GM12891 (cell line): ENCODE measurements at regions not wholly inside any gene's neighbourhood (a gene's known extent, or its start where the extent isn't known, plus 50 kb on each side); places are given as distances from the start of the nearest gene placed in this dataset.
A peak's percentile ranks its signal among the peaks of the same experiment; 100 is the strongest.

Experiments
- DNase-seq: peaks from one replicate; pipeline ENCODE4 v3.0.0; 2011; ENCODE audit warnings: low spot score; ENCODE audit not compliant: insufficient read length
- FAIRE-seq: peaks from 2 replicates; lab custom pipeline; 2011; peaks lifted over from hg19 to GRCh38; lab: Jason Lieb, UNC
- PAX5 ChIP-seq: IDR thresholded peaks from 2 replicates; pipeline ENCODE4 v1.6.1; 2011; ENCODE audit warnings: low read length, moderate library complexity, mild to moderate bottlenecking; ENCODE audit not compliant: insufficient read depth, severe bottlenecking
- POLR2A ChIP-seq: IDR thresholded peaks from 2 replicates; pipeline ENCODE4 v1.6.1; 2011; ENCODE audit warnings: low read depth, low read length, control low read depth
- POLR2AphosphoS5 ChIP-seq: IDR thresholded peaks from 2 replicates; pipeline ENCODE4 v1.6.1; 2011; ENCODE audit warnings: low read depth, low read length, control low read depth
- POU2F2 ChIP-seq: IDR thresholded peaks from 2 replicates; pipeline ENCODE4 v1.6.1; 2011; ENCODE audit warnings: low read depth, mild to moderate bottlenecking, control low read depth, low read length, moderate library complexity
- SPI1 ChIP-seq: IDR thresholded peaks from 2 replicates; pipeline ENCODE4 v1.6.1; 2011; ENCODE audit warnings: low read depth, low read length, control low read depth
- TAF1 ChIP-seq: IDR thresholded peaks from 2 replicates; pipeline ENCODE4 v1.6.1; 2011; ENCODE audit warnings: low read depth, low read length, control low read depth

DNA sequence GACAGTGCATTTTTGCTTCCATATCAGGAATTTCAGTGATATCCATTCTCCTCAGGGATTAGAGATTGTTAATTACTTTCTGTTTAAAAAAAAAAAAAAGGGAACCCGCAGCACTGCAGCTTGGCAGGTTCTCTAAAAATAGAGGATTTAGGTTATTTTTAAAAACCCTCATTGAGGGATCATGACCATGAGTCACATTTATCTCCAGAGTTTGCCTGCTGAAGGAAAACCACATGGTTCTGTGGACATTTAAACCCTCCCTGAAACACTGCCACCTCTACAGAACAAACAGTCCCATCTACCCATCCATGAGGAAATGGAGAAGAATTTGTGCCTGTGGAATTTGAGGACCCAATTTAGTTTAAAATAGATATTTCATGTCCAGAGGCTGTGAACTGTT lies 66.2 kb upstream of the UBE2E1 start:
- no peak for TF ChIP-seq POU2F2
- TF ChIP-seq SPI1 = no peak
- TF ChIP-seq PAX5 = no peak
- TF ChIP-seq TAF1 = no peak
- TF ChIP-seq POLR2AphosphoS5 = no peak
- TF ChIP-seq POLR2A = no peak
- DNase-seq (no peak), FAIRE-seq (no peak)

DNA sequence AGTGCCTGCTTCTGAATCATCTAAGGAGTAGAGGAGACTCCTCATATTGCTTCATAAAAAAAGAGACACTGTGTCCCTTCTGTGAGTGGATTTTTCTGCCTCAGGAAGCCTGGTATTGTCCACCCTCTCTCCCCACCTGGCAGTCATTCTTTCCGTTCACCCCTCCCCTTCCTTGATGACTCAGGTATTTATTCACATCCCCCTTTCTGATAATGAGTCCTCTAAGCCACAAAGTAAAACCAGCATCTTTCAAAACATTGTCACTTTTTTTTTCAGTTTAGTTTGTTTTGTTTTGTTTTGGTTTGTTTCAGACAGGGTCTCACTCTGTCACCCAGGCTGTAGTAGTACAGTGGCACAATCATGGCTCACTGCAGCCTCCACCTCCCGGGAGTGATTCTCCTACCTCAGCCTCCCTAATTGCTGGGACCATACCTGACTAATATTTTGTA lies 65.2 kb upstream of the UBE2E1 start:
- DNase-seq = no peak
- TF ChIP-seq TAF1 (no peak), POU2F2 (no peak), POLR2AphosphoS5 (no peak), SPI1 (no peak), POLR2A (no peak), PAX5 (no peak)
- no peak for FAIRE-seq

DNA sequence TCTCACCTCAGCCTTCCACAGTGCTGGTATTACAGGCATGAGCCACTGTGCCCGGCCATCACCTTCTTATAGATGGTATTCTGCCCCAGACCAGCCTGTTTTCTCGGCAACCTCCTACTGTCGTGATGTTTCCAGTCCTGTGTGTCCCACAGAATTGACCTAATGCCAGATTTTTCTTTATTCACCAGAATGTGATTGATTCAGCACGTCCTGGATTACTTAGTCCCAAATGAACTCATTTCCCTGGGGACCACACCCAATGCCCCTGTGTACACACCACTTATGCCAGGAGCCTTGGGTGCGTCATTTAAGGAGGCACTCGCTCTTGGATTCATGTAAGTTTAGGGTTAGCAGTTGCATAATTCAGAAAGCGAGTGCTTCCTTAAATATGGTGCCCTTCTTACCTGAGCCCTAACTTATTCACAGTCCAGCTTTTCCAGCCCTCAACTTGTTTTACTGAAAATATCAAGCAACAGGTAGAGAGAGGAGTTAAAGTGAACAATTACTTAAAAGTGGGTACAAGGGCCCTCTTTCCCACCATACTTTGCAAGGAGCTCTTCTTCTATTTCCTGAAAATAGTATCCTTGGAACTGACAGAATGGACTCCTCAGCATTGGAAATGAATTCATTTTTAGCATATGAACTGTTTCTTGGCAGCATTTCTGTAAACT lies 64.6 kb upstream of the UBE2E1 start:
- FAIRE-seq (peak; percentile 5), DNase-seq (no peak)
- TF ChIP-seq POU2F2 (no peak), TAF1 (no peak), SPI1 (no peak), POLR2AphosphoS5 (no peak), PAX5 (no peak), POLR2A (no peak)

DNA sequence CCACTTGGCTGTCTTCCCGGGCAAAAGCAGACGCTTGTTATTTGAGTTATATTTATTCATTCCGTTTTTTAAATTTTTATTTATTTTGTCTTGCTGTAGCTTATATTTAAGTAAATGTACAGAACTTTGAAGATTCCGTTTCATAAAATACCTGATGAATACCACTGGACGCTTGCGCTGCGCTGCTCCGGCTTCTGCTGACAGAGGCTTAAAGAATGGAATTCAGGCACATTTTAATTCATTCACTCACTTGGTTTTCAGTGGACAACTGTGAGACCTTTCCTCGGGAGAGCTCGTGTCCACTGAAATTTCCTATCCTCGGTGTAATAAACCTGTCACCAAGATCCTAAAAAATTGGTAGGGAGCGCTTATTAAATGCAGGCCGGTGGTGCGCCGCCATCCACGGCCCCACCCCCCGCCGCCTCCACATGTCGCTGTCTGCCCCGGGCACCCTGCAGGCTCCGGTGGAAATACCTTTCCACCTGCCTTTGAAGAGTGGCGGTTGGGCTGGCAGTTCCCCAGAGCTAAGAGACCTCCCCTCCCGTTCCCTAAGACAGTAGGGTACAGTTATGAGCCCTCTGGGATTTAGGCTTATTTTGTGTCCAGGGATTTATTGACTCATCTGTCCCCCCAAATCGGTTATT lies 62.5 kb upstream of the UBE2E1 start:
- DNase-seq (no peak), FAIRE-seq (no peak)
- TF ChIP-seq PAX5 (no peak), POLR2A (no peak), TAF1 (no peak), POU2F2 (no peak), SPI1 (no peak), POLR2AphosphoS5 (no peak)

DNA sequence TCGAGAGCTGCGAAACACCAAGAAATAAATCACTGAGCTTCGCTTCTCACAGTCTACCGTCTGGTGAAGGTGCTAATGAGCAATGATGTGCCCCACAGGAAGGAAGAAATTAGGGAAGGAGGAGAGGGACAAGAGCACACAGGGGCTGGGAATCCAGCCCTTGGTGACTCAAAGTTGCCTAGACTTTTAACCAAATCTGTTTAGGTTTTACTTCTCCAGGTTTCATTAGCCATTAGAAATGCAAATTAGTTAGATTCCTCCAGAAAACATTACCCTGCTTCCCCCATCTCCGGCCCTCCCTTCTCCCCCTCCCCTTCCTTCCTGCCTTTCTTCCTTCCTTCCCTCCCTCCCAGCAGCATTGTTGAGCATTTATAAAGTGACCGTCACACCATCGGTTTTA lies 59.3 kb upstream of the UBE2E1 start:
- TF ChIP-seq POU2F2 (no peak), TAF1 (no peak), PAX5 (no peak), SPI1 (no peak), POLR2A (no peak), POLR2AphosphoS5 (no peak)
- no peak for DNase-seq
- FAIRE-seq = no peak

DNA sequence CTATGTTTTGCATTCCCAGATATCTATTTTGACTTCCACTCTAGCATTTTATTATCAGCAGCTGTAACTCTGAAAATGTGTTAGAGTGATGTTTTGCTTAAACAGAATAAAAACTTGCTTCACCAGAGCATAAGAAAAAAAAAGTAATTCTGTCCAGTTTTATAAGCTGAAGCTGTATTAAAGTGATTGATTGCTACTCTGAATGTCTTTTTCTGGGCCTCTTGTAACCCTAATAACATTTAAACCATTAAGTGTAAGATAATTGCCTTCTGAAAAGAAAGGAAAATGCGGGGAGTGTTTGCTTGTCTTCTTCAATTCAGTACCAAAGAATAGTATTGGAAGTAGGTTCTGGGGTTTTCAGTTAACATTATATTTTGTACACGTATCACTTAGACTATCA lies 57.9 kb upstream of the UBE2E1 start:
- FAIRE-seq (no peak), DNase-seq (no peak)
- TF ChIP-seq POU2F2 = no peak
- TF ChIP-seq PAX5 = no peak
- no peak for TF ChIP-seq SPI1
- TF ChIP-seq POLR2A = no peak
- no peak for TF ChIP-seq POLR2AphosphoS5
- TF ChIP-seq TAF1 = no peak

DNA sequence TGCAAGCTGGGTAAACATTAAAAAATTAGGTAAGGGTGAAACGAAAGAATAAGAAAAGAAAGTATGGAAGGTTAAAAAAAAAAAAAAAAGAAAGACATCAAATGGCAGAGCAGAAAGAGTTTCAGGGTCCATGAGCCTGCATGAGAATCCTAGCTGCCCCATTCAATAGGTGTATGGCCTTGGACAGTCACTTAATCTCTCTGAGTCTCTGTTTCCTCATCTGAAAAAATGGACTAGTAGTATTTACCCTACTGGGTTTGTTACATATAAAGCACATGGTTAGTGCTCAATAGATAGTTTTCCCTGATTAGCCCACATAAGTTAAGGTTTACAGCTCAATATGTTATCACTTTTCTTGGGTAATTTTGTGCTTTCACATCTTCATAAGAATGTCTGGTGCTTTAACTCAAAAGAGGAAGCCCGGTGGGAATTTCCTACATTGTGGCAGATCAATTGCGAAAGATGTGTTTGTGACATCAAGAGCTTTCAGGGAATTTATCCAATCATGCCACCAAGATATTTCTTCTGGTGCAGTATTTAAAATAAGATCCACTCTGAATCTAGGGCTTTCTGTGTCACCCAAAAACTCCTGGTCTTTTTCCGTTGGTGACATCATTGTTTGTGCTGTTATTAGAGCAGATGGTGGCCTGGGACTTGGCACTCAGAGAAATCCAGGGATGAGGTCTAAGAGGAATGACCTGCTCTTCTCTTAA lies 57.2 kb upstream of the UBE2E1 start:
- no peak for DNase-seq
- no peak for FAIRE-seq
- TF ChIP-seq SPI1 = peak; percentile 69
- TF ChIP-seq TAF1 = no peak

DNA sequence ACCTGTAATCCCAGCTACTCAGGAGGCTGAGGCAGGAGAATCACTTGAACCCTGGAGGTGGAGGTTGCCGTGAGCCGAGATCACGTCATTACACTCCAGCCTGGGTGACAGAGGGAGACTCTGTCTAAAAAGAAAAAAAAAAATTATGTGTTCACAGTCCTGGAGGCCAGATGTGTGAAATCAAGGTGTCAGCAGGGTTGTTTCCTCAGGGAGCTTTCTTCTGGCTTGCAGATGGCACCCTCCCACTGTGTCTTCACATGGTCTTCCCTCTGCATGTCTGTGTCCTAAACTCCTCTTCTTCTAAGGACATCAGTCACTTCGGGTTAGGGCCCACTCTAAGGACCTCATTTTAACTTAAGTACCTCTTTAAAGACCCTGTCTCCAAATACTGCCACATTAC lies 56.1 kb upstream of the UBE2E1 start:
- DNase-seq = no peak
- TF ChIP-seq POU2F2 = no peak
- TF ChIP-seq POLR2A = no peak
- no peak for TF ChIP-seq SPI1
- TF ChIP-seq PAX5 = no peak
- no peak for TF ChIP-seq POLR2AphosphoS5
- TF ChIP-seq TAF1 = no peak
- FAIRE-seq = no peak

DNA sequence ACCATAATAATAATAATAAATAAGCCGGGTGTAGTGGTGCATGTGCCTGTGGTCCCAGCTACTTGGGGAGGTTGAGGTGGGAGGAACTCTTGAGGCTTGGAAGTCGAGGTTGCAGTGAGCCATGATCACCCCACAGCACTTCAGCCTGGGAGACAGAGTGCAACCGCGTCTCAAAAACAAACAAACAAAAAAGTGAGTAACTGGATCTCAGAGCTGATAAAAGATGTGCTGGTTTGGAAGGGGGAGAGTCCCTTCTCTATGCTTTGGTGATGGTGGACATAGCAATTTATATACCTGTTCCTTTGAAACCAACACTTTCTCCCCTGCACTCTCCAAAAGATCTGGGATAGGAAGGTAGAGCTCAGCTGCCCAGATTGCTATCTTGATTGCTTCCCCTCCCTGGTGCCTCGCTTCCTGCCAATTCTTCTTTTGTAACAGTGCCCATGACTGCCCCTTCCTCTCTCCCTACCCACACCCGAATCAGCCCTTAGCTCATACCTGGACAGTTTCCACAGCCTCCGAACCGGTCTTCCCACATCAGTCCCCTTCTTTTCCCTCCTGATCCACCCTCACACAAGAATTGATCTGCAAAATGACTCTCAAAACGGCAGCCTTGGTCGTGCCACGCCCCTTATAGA lies 55.1 kb upstream of the UBE2E1 start:
- no peak for TF ChIP-seq POU2F2
- no peak for TF ChIP-seq SPI1
- TF ChIP-seq TAF1 = no peak
- TF ChIP-seq PAX5 = no peak
- TF ChIP-seq POLR2A = no peak
- TF ChIP-seq POLR2AphosphoS5 = no peak
- no peak for FAIRE-seq
- no peak for DNase-seq
